Neutrophil (primary cell): ENCODE measurements at regions not wholly inside any gene's neighbourhood (a gene's known extent, or its start where the extent isn't known, plus 50 kb on each side); places are given as distances from the start of the nearest gene placed in this dataset.

ENCODE experiments used
- H3K27ac ChIP-seq: fragments of 200-600 bp; sonication (generic); 2 replicates; pipeline ENCODE4 v1.5.1; 2016; ENCODE audit warnings: mild to moderate bottlenecking, moderate library complexity
- H3K27me3 ChIP-seq: fragments of 200-600 bp; sonication (generic); 2 replicates; pipeline ENCODE4 v1.6.0; 2016; ENCODE audit warnings: mild to moderate bottlenecking
- H3K36me3 ChIP-seq: fragments of 200-600 bp; sonication (generic); 2 replicates; pipeline ENCODE4 v1.5.1; 2017
- H3K4me1 ChIP-seq, 2 experiments: fragments of 200-600 bp in 1 of 2; sonication (generic) in 1 of 2; 1 replicate in 1 of 2; 2 replicates in 1 of 2; pipeline versions ENCODE4 v1.5.1 to v1.6.1; 2013 to 2016; ENCODE audit warnings: low read depth in 1 of 2, low read length in 1 of 2, mild to moderate bottlenecking in 1 of 2, moderate library complexity in 1 of 2; ENCODE audit not compliant: control insufficient read depth in 1 of 2, insufficient read depth in 1 of 2
- H3K4me3 ChIP-seq, 2 experiments: fragments of 200-600 bp in 1 of 2; sonication (generic) in 1 of 2; 1 replicate in 1 of 2; 2 replicates in 1 of 2; pipeline ENCODE4 v1.5.1; 2013 to 2016; ENCODE audit warnings: low read depth in 1 of 2, low read length in 1 of 2, mild to moderate bottlenecking in 1 of 2, moderate library complexity in 1 of 2
- H3K9me3 ChIP-seq: fragments of 200-600 bp; sonication (generic); 2 replicates; pipeline ENCODE4 v1.5.1; 2016
- TF ChIP-seq, protein P1 (sequence below): fragments of 200-600 bp; sonication (generic); IDR thresholded peaks from 2 replicates; pipeline ENCODE4 v1.5.1; 2016; ENCODE audit warnings: antibody characterized with exemption

DNA sequence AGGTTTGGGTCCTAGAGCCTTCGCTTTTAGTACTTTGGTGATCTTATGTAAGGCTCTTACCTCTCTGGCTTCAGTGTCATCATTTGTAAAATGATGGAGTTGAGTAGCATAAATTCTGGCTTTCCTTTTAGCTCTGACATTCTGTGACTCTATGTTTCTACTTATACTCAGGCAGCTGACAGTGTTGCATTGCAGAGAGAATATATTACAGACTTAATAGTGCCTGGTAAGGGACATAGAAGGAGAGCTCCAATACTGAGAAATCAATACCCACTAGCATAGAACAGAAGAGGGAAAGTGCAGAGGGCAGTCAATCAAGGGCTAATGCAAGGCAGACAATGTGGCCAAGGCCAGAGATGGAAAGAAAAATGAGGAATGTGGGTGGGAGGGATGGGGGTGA, 371.4 kb upstream of the TLE4 start:
- Histone ChIP-seq H3K4me3 (no peak overlapping the region), H3K27ac (no peak overlapping the region), H3K27me3 (no peaks in the 10 kb centered on the region), H3K4me1 (no peaks in the 10 kb centered on the region), H3K9me3 (no peaks in the 10 kb centered on the region), H3K36me3 (no peaks in the 10 kb centered on the region)
- TF ChIP-seq, protein P1, sequence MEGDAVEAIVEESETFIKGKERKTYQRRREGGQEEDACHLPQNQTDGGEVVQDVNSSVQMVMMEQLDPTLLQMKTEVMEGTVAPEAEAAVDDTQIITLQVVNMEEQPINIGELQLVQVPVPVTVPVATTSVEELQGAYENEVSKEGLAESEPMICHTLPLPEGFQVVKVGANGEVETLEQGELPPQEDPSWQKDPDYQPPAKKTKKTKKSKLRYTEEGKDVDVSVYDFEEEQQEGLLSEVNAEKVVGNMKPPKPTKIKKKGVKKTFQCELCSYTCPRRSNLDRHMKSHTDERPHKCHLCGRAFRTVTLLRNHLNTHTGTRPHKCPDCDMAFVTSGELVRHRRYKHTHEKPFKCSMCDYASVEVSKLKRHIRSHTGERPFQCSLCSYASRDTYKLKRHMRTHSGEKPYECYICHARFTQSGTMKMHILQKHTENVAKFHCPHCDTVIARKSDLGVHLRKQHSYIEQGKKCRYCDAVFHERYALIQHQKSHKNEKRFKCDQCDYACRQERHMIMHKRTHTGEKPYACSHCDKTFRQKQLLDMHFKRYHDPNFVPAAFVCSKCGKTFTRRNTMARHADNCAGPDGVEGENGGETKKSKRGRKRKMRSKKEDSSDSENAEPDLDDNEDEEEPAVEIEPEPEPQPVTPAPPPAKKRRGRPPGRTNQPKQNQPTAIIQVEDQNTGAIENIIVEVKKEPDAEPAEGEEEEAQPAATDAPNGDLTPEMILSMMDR, result no peak

DNA sequence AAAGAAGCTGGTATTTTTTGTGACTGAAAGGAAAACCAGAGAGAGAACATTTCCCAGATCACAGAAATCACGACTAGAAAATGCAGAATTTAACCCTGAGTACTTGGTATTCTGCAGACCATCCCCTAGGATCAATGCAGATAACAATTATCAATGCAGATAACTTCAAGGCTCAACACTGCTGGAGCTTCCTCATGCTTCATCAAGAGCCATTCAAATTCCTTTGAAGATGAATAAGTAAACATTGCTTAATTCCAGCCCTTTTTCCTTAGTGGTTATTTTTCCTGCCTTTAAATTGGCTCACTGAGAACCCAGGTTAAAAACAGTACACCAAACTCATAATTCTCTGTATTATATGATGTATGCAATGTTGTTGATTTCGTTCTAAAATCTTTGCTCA, 370.1 kb upstream of the TLE4 start:
- H3K27me3 ChIP-seq, result no peaks in the 10 kb centered on the region
- H3K4me1 ChIP-seq, result no peaks in the 10 kb centered on the region
- TF ChIP-seq, protein P1, result no peak
- no peak overlapping the region for H3K27ac ChIP-seq
- no peaks in the 10 kb centered on the region for H3K36me3 ChIP-seq
- H3K9me3 ChIP-seq, result no peaks in the 10 kb centered on the region
- no peak overlapping the region for H3K4me3 ChIP-seq

DNA sequence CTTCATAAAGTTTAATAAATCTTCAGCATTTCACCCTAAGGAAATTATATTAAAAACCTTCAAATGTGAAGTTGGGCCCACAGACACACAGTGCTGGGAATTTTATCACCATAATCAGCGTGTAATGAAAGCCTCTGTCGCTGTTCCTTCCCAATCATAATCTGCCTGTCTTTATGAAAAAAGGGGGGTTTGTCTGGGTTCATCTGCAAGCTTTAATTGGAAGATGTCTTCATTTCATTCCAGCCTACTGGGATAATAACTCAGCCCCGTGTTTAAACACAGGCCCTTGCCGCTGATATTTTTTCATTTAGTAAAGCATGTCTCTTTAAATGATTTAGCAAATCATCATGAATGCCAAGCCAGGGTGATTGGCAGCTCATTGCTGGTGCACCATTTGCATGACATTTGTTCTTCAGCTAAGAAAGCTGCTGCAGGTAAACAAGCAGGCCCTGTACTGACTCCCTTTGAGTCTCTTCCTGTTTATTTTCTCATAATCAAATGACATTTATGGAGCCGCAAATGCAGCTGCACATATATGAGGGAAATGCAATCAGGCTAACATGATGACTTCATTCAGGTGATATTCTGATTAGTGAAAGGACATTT, 362.9 kb upstream of the TLE4 start:
- TF ChIP-seq, protein P1, result no peak
- Histone ChIP-seq H3K27ac (no peak overlapping the region), H3K36me3 (no peaks in the 10 kb centered on the region), H3K9me3 (no peaks in the 10 kb centered on the region), H3K4me1 (no peaks in the 10 kb centered on the region), H3K27me3 (no peaks in the 10 kb centered on the region), H3K4me3 (no peak overlapping the region)

DNA sequence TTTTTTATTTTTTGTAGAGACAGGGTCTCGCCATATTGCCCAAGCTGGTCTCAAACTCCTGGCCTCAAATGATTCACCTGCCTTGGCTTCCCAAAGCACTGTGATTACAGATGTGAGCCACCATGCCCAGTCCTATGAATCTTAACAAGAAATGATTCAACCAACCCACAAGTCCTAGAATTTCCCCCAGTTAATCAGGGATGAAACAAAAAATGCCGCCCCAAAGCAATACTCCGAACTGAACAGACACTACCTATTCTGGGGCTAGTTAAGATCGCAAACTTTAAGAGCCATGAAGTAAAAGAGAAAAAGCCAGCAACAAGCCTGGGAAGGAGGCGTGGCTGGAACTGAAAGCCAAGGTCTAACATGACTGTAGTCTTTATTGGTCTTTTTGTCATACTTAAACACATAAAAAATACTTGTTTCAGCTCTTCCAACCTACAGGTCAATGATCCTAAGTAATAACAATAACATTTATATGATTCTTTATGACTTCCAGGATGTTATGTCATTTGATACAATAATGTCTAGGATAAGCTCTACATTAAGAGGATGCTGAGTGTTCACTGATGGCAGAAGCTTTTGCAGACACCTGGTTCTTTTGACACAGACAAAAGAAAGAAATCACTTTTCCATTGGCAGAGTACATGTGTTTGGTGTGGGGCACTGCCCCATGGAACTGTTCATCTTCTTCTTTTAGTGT, 361.1 kb upstream of the TLE4 start:
- TF ChIP-seq, protein P1, result no peak
- Histone ChIP-seq H3K27ac (no peak overlapping the region), H3K9me3 (no peaks in the 10 kb centered on the region), H3K36me3 (no peaks in the 10 kb centered on the region), H3K4me1 (no peaks in the 10 kb centered on the region), H3K27me3 (no peaks in the 10 kb centered on the region), H3K4me3 (no peak overlapping the region)

DNA sequence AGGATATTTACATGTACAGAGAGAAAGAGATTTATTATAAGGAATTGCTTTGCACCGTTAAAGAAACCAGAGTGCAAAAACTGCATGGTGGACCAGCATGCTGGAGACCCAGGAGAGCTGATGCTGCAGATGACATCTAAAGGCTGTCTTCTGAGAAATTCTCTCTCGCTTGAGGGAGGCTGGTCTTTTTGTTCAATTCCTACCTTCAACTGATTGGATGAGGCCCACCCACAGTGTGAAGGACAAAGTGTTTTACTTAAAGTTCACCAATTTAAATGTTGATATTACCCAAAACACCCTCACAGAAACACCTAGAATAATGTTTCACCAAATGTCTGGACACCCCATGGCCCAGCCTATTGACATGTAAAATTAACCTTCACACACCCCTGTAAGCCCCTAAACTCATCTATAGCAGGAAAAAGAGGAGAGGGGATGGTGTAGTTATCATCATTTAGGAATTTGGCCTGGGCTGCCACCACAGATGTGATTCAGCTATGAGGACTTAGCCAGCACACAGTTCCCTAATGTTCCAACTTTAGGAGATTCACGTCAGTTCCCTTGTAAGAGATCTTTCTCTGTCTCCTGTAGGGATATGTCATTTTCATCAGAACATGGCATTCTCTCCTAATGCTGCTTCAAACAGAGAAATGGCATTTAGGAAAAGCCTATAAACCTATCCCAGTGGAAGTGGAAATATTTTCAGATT, 358.2 kb upstream of the TLE4 start:
- Histone ChIP-seq H3K27me3 (no peaks in the 10 kb centered on the region), H3K36me3 (no peaks in the 10 kb centered on the region), H3K27ac (no peak overlapping the region), H3K9me3 (no peaks in the 10 kb centered on the region), H3K4me3 (no peak overlapping the region), H3K4me1 (no peaks in the 10 kb centered on the region)
- TF ChIP-seq, protein P1, result no peak
